ENCODE measurements at regions not wholly inside any gene's neighbourhood (a gene's known extent, or its start where the extent isn't known, plus 50 kb on each side); places are given as distances from the start of the nearest gene placed in this dataset.

GRCh38 chr17:79239205-79239604 lies 164.6 kb downstream of the ENGASE start:
- no peak overlapping the region for H2AFZ ChIP-seq
- in situ Hi-C loops (cut with MboI) = no loop called here
- TF ChIP-seq EZH2 (IDR thresholded peaks at IDR 0.05; ENCODE audit: insufficient read depth, poor library complexity, severe bottlenecking) = no peak
- TF ChIP-seq EZH2phosphoT487 (IDR thresholded peaks at IDR 0.05; ENCODE audit: insufficient read depth, low read depth) = no peak
- H3K27ac ChIP-seq = no peak overlapping the region
- no peak overlapping the region for H3K4me2 ChIP-seq (ENCODE audit: unreplicated experiment)
- H3K4me3 ChIP-seq = no peak overlapping the region
- no peak for DNase-seq
- no peaks in the 10 kb centered on the region for H3F3A ChIP-seq (ENCODE audit: insufficient read depth)
- 29 to 39% methylated on average over 9 of the region's 9 CpGs for WGBS, 2 experiments (ENCODE audit: low coverage in 1 of 2, low lambda C conversion rate in 2 of 2, missing lambda C conversion rate in 2 of 2)
- H3K4me1 ChIP-seq (ENCODE audit: insufficient read depth) = no peaks in the 10 kb centered on the region
- H3K9me2 ChIP-seq (ENCODE audit: insufficient read depth) = no peaks in the 10 kb centered on the region
- no peaks in the 10 kb centered on the region for H3K36me3 ChIP-seq (ENCODE audit: low read depth)
- peaks cover 9% of the 10 kb centered on the region for H3K27me3 ChIP-seq (replicated peaks; ENCODE audit: insufficient read depth)
- H4K20me1 ChIP-seq (ENCODE audit: insufficient read depth) = no peaks in the 10 kb centered on the region
- no peak overlapping the region for H3K9ac ChIP-seq
- H3K79me2 ChIP-seq (ENCODE audit: insufficient read depth) = no peaks in the 10 kb centered on the region
- no peaks in the 10 kb centered on the region for H3K9me3 ChIP-seq (ENCODE audit: low read depth)

GRCh38 chr17:79237448-79238053 lies 162.9 kb downstream of the ENGASE start:
- H3K4me3 ChIP-seq = no peak overlapping the region
- H2AFZ ChIP-seq = no peak overlapping the region
- H3K36me3 ChIP-seq (ENCODE audit: low read depth) = no peaks in the 10 kb centered on the region
- WGBS, 2 experiments (ENCODE audit: low coverage in 1 of 2, low lambda C conversion rate in 2 of 2, missing lambda C conversion rate in 2 of 2) = 43% methylated on average over 13 of the region's 13 CpGs
- H3K4me1 ChIP-seq (ENCODE audit: insufficient read depth) = no peaks in the 10 kb centered on the region
- H3K9me3 ChIP-seq (ENCODE audit: low read depth) = no peaks in the 10 kb centered on the region
- H3K9ac ChIP-seq = no peak overlapping the region
- H3F3A ChIP-seq (ENCODE audit: insufficient read depth) = no peaks in the 10 kb centered on the region
- H3K4me2 ChIP-seq (ENCODE audit: unreplicated experiment) = no peak overlapping the region
- H3K27me3 ChIP-seq (replicated peaks; ENCODE audit: insufficient read depth) = peaks cover 9% of the 10 kb centered on the region
- no peaks in the 10 kb centered on the region for H4K20me1 ChIP-seq (ENCODE audit: insufficient read depth)
- H3K9me2 ChIP-seq (ENCODE audit: insufficient read depth) = no peaks in the 10 kb centered on the region
- in situ Hi-C loops (cut with MboI) = no loop called here
- no peaks in the 10 kb centered on the region for H3K79me2 ChIP-seq (ENCODE audit: insufficient read depth)
- DNase-seq = no peak
- H3K27ac ChIP-seq = no peak overlapping the region
- no peak for TF ChIP-seq EZH2 (IDR thresholded peaks at IDR 0.05; ENCODE audit: insufficient read depth, poor library complexity, severe bottlenecking)
- no peak for TF ChIP-seq EZH2phosphoT487 (IDR thresholded peaks at IDR 0.05; ENCODE audit: insufficient read depth, low read depth)

GRCh38 chr17:79235808-79236207 lies 161.2 kb downstream of the ENGASE start:
- Histone ChIP-seq H3K4me2 (ENCODE audit: unreplicated experiment) (no peak overlapping the region), H3K36me3 (ENCODE audit: low read depth) (no peaks in the 10 kb centered on the region), H2AFZ (no peak overlapping the region), H3K9me3 (ENCODE audit: low read depth) (no peaks in the 10 kb centered on the region), H4K20me1 (ENCODE audit: insufficient read depth) (no peaks in the 10 kb centered on the region), H3K9me2 (ENCODE audit: insufficient read depth) (no peaks in the 10 kb centered on the region), H3K27ac (no peak overlapping the region), H3K9ac (no peak overlapping the region), H3K79me2 (ENCODE audit: insufficient read depth) (no peaks in the 10 kb centered on the region), H3K4me1 (ENCODE audit: insufficient read depth) (no peaks in the 10 kb centered on the region), H3F3A (ENCODE audit: insufficient read depth) (no peaks in the 10 kb centered on the region), H3K27me3 (replicated peaks; ENCODE audit: insufficient read depth) (peaks cover 9% of the 10 kb centered on the region), H3K4me3 (no peak overlapping the region)
- 47% methylated on average over 10 of the region's 10 CpGs for WGBS, 2 experiments (ENCODE audit: low coverage in 1 of 2, low lambda C conversion rate in 2 of 2, missing lambda C conversion rate in 2 of 2)
- no peak for DNase-seq
- in situ Hi-C loops (cut with MboI) = no loop called here
- TF ChIP-seq EZH2phosphoT487 (IDR thresholded peaks at IDR 0.05; ENCODE audit: insufficient read depth, low read depth) (no peak), EZH2 (IDR thresholded peaks at IDR 0.05; ENCODE audit: insufficient read depth, poor library complexity, severe bottlenecking) (no peak)

GRCh38 chr17:79233916-79234551 lies 159.4 kb downstream of the ENGASE start:
- no peak for DNase-seq
- H3K4me1 ChIP-seq (ENCODE audit: insufficient read depth) = no peaks in the 10 kb centered on the region
- H3K79me2 ChIP-seq (ENCODE audit: insufficient read depth) = no peaks in the 10 kb centered on the region
- no peak overlapping the region for H2AFZ ChIP-seq
- WGBS, 2 experiments (ENCODE audit: low coverage in 1 of 2, low lambda C conversion rate in 2 of 2, missing lambda C conversion rate in 2 of 2) = 45 to 54% methylated on average over 28 of the region's 28 CpGs
- H4K20me1 ChIP-seq (ENCODE audit: insufficient read depth) = no peaks in the 10 kb centered on the region
- H3K27me3 ChIP-seq (replicated peaks; ENCODE audit: insufficient read depth) = peaks cover 9% of the 10 kb centered on the region
- in situ Hi-C loops (cut with MboI) = no loop called here
- no peaks in the 10 kb centered on the region for H3K9me3 ChIP-seq (ENCODE audit: low read depth)
- no peaks in the 10 kb centered on the region for H3K36me3 ChIP-seq (ENCODE audit: low read depth)
- H3K9ac ChIP-seq = no peak overlapping the region
- no peaks in the 10 kb centered on the region for H3F3A ChIP-seq (ENCODE audit: insufficient read depth)
- no peak overlapping the region for H3K4me2 ChIP-seq (ENCODE audit: unreplicated experiment)
- TF ChIP-seq EZH2phosphoT487 (IDR thresholded peaks at IDR 0.05; ENCODE audit: insufficient read depth, low read depth) = no peak
- TF ChIP-seq EZH2 (IDR thresholded peaks at IDR 0.05; ENCODE audit: insufficient read depth, poor library complexity, severe bottlenecking) = no peak
- H3K27ac ChIP-seq = no peak overlapping the region
- H3K4me3 ChIP-seq = no peak overlapping the region
- H3K9me2 ChIP-seq (ENCODE audit: insufficient read depth) = no peaks in the 10 kb centered on the region

Data from GM23248 (cell line).